Omental fat pad (tissue), 3 donors: ENCODE measurements at regions not wholly inside any gene's neighbourhood (a gene's known extent, or its start where the extent isn't known, plus 50 kb on each side); places are given as distances from the start of the nearest gene placed in this dataset.

ENCODE experiments used
- ATAC-seq: fragments of 150-250 bp; one replicate; pipeline ENCODE4 v1.9.1; 2016; ENCODE audit warnings: mild to moderate bottlenecking, moderate library complexity; ENCODE audit not compliant: low FRiP score
- DNase-seq: peaks from one replicate; pipeline ENCODE4 v3.0.0-alpha.2; 2019; ENCODE audit warnings: low spot score
- CTCF ChIP-seq, 3 donors: fragments of 450-650 bp; IDR thresholded peaks; one replicate each; pipeline ENCODE4 v1.5.1; 2016 to 2017; ENCODE audit warnings: antibody characterized with exemption in 3 of 3, mild to moderate bottlenecking in 3 of 3, moderate library complexity in 2 of 3

GRCh38 chr11:19345848-19346681 lies 105.3 kb upstream of the E2F8 start:
- ATAC-seq (peak; percentile 36), DNase-seq (no peak)
- TF ChIP-seq CTCF (IDR thresholded peaks at IDR 0.05) = no peak

DNA sequence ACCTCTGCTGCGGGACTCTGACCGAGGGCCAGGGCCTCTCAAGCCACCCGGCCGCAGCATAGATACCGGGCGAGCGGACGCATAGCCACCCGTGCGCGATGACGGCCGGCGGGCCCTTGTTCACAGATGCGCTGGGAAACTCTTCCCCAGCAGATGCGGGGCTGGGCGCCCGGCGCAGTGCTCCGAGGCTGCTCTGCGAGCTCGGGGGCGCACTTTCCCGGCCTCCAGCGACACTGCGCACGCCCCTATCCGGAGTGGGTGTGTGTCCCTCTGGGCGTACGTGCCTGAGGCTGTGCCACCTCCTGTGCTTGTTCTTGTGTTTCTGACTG lies 104.7 kb upstream of the E2F8 start:
- TF ChIP-seq CTCF (IDR thresholded peaks at IDR 0.05) = no peak
- ATAC-seq (peak; percentile 26), DNase-seq (no peak)

DNA sequence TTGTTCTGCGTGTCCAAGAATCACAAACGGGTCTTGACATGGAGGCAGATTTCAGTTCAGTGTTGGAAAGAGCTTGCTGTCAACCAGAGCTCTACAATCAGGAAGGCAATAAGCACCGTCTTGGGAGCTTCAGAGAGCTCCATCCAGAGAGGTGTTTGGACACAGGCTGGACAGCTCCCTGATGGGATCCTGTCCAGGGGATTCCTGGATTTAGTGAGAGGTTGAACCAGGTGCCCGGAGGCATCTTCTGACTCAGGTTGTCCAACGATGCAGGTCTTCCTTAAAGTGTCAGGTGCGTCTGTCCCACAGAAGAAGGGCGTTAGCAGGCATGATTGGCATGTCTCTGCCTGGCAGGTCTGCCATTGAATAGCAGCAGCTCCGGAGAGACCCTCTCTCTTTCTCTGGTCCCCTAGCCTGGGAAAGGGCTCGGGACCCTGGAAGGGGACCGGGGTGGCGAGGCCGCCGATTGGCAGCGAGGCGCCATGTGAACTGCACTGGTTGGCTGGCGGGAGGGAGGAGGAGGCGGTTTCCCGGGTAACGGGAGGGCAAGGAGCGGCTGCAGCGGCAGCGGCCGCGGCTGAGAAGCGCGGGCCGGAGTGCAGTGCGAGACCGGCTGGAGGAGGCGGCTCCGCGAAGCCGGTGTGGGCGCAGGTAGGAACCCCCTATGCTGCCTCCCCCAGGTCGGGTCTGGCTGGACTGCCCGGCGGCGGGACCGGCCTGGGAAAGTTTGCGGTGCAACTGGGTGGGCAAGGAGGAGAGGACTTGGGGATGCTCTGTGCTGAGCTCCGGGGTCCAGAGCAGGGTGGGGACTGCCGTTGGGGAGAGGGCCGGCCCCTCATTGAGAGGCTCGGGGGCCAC lies 104.1 kb upstream of the E2F8 start:
- ATAC-seq (peak; percentile 46), DNase-seq (no peak)
- no peak for TF ChIP-seq CTCF (IDR thresholded peaks at IDR 0.05)

GRCh38 chr11:19342036-19342435 lies 101.3 kb upstream of the E2F8 start:
- no peak for ATAC-seq

GRCh38 chr11:19338375-19338774 lies 97.6 kb upstream of the E2F8 start:
- TF ChIP-seq CTCF (IDR thresholded peaks at IDR 0.05) = no peak
- no peak for ATAC-seq
- no peak for DNase-seq

More at GRCh38 chr11:19342036-19342435, 101.3 kb upstream of the E2F8 start:
- TF ChIP-seq CTCF (IDR thresholded peaks at IDR 0.05) = no peak
- no peak for DNase-seq

- ATAC-seq = no peak
- no peak for DNase-seq
- no peak for TF ChIP-seq CTCF (IDR thresholded peaks at IDR 0.05)
Measured at GRCh38 chr11:19337779-19338178, 97.0 kb upstream of the E2F8 start.
